H1 (cell line): ENCODE measurements at regions not wholly inside any gene's neighbourhood (a gene's known extent, or its start where the extent isn't known, plus 50 kb on each side); places are given as distances from the start of the nearest gene placed in this dataset.

Experiments
- CTCF ChIA-PET: fragments of 300-600 bp; sonication (Branson Sonifier 250); formaldehyde crosslinking; loops from one replicate; lab custom pipeline; 2021; ENCODE audit not compliant: partially characterized antibody; lab: Charles Lee
- POLR2A ChIA-PET: fragments of 300-600 bp; sonication (Branson Sonifier 250); formaldehyde crosslinking; loops from one replicate; lab custom pipeline; 2021; ENCODE audit warnings: inconsistent platforms; ENCODE audit not compliant: partially characterized antibody; lab: Charles Lee
- DNase-seq, 2 experiments: peaks; one replicate each; pipeline versions ENCODE4 v3.0.0 to v3.0.0-alpha.2; 2010 to 2022; ENCODE audit warnings: low spot score in 2 of 2, low read depth in 1 of 2, mixed read lengths in 1 of 2
- FAIRE-seq: peaks from 2 replicates; lab custom pipeline; 2011; peaks lifted over from hg19 to GRCh38; lab: Jason Lieb, UNC
- H2AFZ ChIP-seq: 2 replicates; pipeline ENCODE4 v1.8.1; 2012; ENCODE audit warnings: low read length, inconsistent platforms
- H2AK5ac ChIP-seq: 2 replicates; pipeline ENCODE4 v1.6.1; 2013; ENCODE audit warnings: low read depth, low read length
- H2BK120ac ChIP-seq: replicated peaks from 2 replicates; pipeline ENCODE3; 2013; ENCODE audit warnings: low read depth, low read length, inconsistent platforms
- H2BK12ac ChIP-seq: 2 replicates; pipeline ENCODE4 v1.6.1; 2013; ENCODE audit warnings: low read depth, low read length
- H2BK15ac ChIP-seq: 2 replicates; pipeline ENCODE4 v1.6.1; 2013; ENCODE audit warnings: low read length
- H2BK20ac ChIP-seq: 2 replicates; pipeline ENCODE4 v1.6.1; 2013; ENCODE audit warnings: low read length
- H2BK5ac ChIP-seq: 2 replicates; pipeline ENCODE4 v1.6.1; 2013; ENCODE audit warnings: low read depth, low read length
- H3K14ac ChIP-seq: 2 replicates; pipeline ENCODE4 v1.6.1; 2013; ENCODE audit warnings: inconsistent platforms; ENCODE audit not compliant: insufficient read length
- H3K18ac ChIP-seq: 2 replicates; pipeline ENCODE4 v1.6.1; 2013; ENCODE audit warnings: low read length; ENCODE audit errors: extremely low read depth
- H3K23ac ChIP-seq: 2 replicates; pipeline ENCODE4 v1.6.1; 2013; ENCODE audit warnings: inconsistent platforms; ENCODE audit not compliant: insufficient read length
- H3K23me2 ChIP-seq: 2 replicates; pipeline ENCODE4 v1.6.1; 2013; ENCODE audit warnings: low read depth, low read length
- H3K27ac ChIP-seq: 2 replicates; pipeline ENCODE4 v1.6.1; 2011; ENCODE audit warnings: low read depth, low read length, inconsistent platforms
- H3K27me3 ChIP-seq, 4 experiments: replicated peaks in 1 of 4; 1 replicate in 1 of 4; 2 replicates in 3 of 4; pipeline versions ENCODE4 v1.6.1 to v1.8.1; 2011 to 2013; ENCODE audit warnings: low read length in 3 of 4, mild to moderate bottlenecking in 3 of 4, inconsistent platforms in 2 of 4, mixed read lengths in 2 of 4, moderate library complexity in 1 of 4; ENCODE audit not compliant: control insufficient read depth in 3 of 4, insufficient read depth in 3 of 4; ENCODE audit errors: extremely low read depth in 1 of 4
- H3K36me3 ChIP-seq, 4 experiments: 2 replicates each; pipeline versions ENCODE4 v1.6.1 to v1.8.1; 2011 to 2013; ENCODE audit warnings: mild to moderate bottlenecking in 4 of 4, low read length in 3 of 4, moderate library complexity in 2 of 4, control low read depth in 1 of 4, inconsistent platforms in 1 of 4; ENCODE audit not compliant: insufficient read depth in 4 of 4, control insufficient read depth in 2 of 4
- H3K4ac ChIP-seq: replicated peaks from 2 replicates; pipeline ENCODE3; 2013; ENCODE audit warnings: low read length, low read depth, mixed read lengths, inconsistent platforms; ENCODE audit not compliant: insufficient read length
- H3K4me1 ChIP-seq, 4 experiments: replicated peaks in 1 of 4; 1 replicate in 1 of 4; 2 replicates in 3 of 4; pipeline versions ENCODE4 v1.6.1 to v1.8.1; 2011 to 2013; ENCODE audit warnings: low read length in 3 of 4, inconsistent platforms in 2 of 4, mixed read lengths in 1 of 4; ENCODE audit not compliant: insufficient read depth in 4 of 4, control insufficient read depth in 3 of 4
- H3K4me2 ChIP-seq, 2 experiments: 2 replicates each; pipeline versions ENCODE4 v1.6.1 to v1.8.1; 2011 to 2013; ENCODE audit warnings: low read depth in 2 of 2, low read length in 2 of 2, control low read depth in 1 of 2, inconsistent platforms in 1 of 2, mild to moderate bottlenecking in 1 of 2; ENCODE audit not compliant: insufficient read depth in 1 of 2
- H3K4me3 ChIP-seq, 4 experiments: fragments of 200-600, 300-600 bp in 1 of 4; sonication (generic), shearing (Covaris generic), sonication (Bioruptor Twin) in 1 of 4; 2 replicates each; pipeline versions ENCODE4 v1.5.1 to v1.8.1; 2011 to 2016; ENCODE audit warnings: low read length in 4 of 4, low read depth in 3 of 4, control low read depth in 2 of 4, inconsistent platforms in 2 of 4, mild to moderate bottlenecking in 2 of 4, mixed read lengths in 1 of 4, moderate library complexity in 1 of 4; ENCODE audit not compliant: insufficient read depth in 2 of 4; ENCODE audit errors: extremely low read depth in 1 of 4
- H3K56ac ChIP-seq: replicated peaks from 2 replicates; pipeline ENCODE3; 2013; ENCODE audit warnings: low read depth, mild to moderate bottlenecking, mixed read lengths, low read length, inconsistent platforms; ENCODE audit not compliant: insufficient read length
- H3K79me1 ChIP-seq: 2 replicates; pipeline ENCODE4 v1.6.1; 2013; ENCODE audit warnings: low read depth, low read length, control low read depth
- H3K79me2 ChIP-seq, 2 experiments: 2 replicates each; pipeline versions ENCODE4 v1.6.1 to v1.8.1; 2012 to 2013; ENCODE audit warnings: low read length in 2 of 2, mild to moderate bottlenecking in 2 of 2, inconsistent platforms in 1 of 2; ENCODE audit not compliant: insufficient read depth in 2 of 2, control insufficient read depth in 1 of 2
- H3K9ac ChIP-seq, 4 experiments: replicated peaks in 1 of 4; 1 replicate in 1 of 4; 2 replicates in 3 of 4; pipeline versions ENCODE4 v1.6.1 to v1.8.1; 2011 to 2013; ENCODE audit warnings: low read depth in 3 of 4, low read length in 3 of 4, control low read depth in 2 of 4, mild to moderate bottlenecking in 2 of 4, moderate library complexity in 2 of 4, inconsistent platforms in 1 of 4; ENCODE audit errors: extremely low read depth in 1 of 4
- H3K9me3 ChIP-seq, 2 experiments: 2 replicates each; pipeline versions ENCODE4 v1.6.1 to v1.8.1; 2012 to 2013; ENCODE audit warnings: mild to moderate bottlenecking in 2 of 2, moderate library complexity in 2 of 2, control low read depth in 1 of 2, inconsistent platforms in 1 of 2, low read depth in 1 of 2, low read length in 1 of 2, mixed read lengths in 1 of 2; ENCODE audit not compliant: insufficient read depth in 2 of 2
- H4K20me1 ChIP-seq, 2 experiments: replicated peaks in 1 of 2; 2 replicates each; pipeline versions ENCODE3 to v1.8.1; 2011 to 2013; ENCODE audit warnings: inconsistent platforms in 2 of 2, low read length in 2 of 2, mild to moderate bottlenecking in 1 of 2; ENCODE audit not compliant: insufficient read depth in 2 of 2, control insufficient read depth in 1 of 2
- H4K5ac ChIP-seq: 2 replicates; pipeline ENCODE4 v1.6.1; 2013; ENCODE audit warnings: low read length, low read depth, mixed read lengths, inconsistent platforms; ENCODE audit not compliant: insufficient read length
- H4K8ac ChIP-seq: 2 replicates; pipeline ENCODE4 v1.8.0; 2013; ENCODE audit warnings: mild to moderate bottlenecking, moderate library complexity, low read length, inconsistent platforms; ENCODE audit not compliant: insufficient read depth; ENCODE audit errors: extremely low read depth
- H4K91ac ChIP-seq: replicated peaks from 2 replicates; pipeline ENCODE3; 2013; ENCODE audit warnings: low read length, mixed read lengths, inconsistent platforms; ENCODE audit not compliant: insufficient read length
- BRCA1 ChIP-seq: IDR thresholded peaks from 2 replicates; pipeline ENCODE4 v1.6.1; 2012; ENCODE audit warnings: low read depth, low read length, improper control_type of control experiment
- EP300 ChIP-seq, 2 experiments: IDR thresholded peaks; 1 replicate in 1 of 2; 2 replicates in 1 of 2; pipeline ENCODE4 v1.6.1; 2011 to 2012; ENCODE audit warnings: low read depth in 2 of 2, low read length in 2 of 2, mild to moderate bottlenecking in 2 of 2, borderline replicate concordance in 1 of 2, inconsistent platforms in 1 of 2, moderate library complexity in 1 of 2
- FOSL1 ChIP-seq: IDR thresholded peaks from 2 replicates; pipeline ENCODE4 v1.6.1; 2011; ENCODE audit warnings: mild to moderate bottlenecking, low read depth, low read length, moderate library complexity; ENCODE audit not compliant: insufficient read depth
- RXRA ChIP-seq: IDR thresholded peaks from 2 replicates; pipeline ENCODE4 v1.6.1; 2011; ENCODE audit warnings: low read depth, mild to moderate bottlenecking, low read length, moderate library complexity; ENCODE audit not compliant: insufficient read depth
- SAP30 ChIP-seq: fragments of 300-600 bp; sonication (generic); IDR thresholded peaks from 2 replicates; pipeline ENCODE4 v1.7.1; 2012; ENCODE audit warnings: low read length, moderate library complexity, mild to moderate bottlenecking, inconsistent platforms; ENCODE audit not compliant: insufficient read depth, insufficient replicate concordance
- SUZ12 ChIP-seq: fragments of 200-600 bp; sonication (generic); IDR thresholded peaks from 2 replicates; pipeline ENCODE4 v1.6.1; 2012; ENCODE audit warnings: mild to moderate bottlenecking, inconsistent platforms, low read length, moderate library complexity, mixed read lengths
- YY1 ChIP-seq: IDR thresholded peaks from 2 replicates; pipeline ENCODE4 v1.6.1; 2011; ENCODE audit warnings: low read depth, mild to moderate bottlenecking, low read length
- WGBS, 2 experiments: shearing (Covaris generic) in 1 of 2; methylation state at CpG; one replicate each; pipeline versions ENCODE4 v1.1.6 to v1.1.7; 2013 to 2015; ENCODE audit warnings: low lambda C conversion rate in 2 of 2, mixed read lengths in 2 of 2, inconsistent platforms in 1 of 2, low coverage in 1 of 2, missing lambda C conversion rate in 1 of 2; ENCODE audit not compliant: insufficient replicate concordance in 2 of 2, insufficient coverage in 1 of 2, insufficient read length in 1 of 2; ENCODE audit errors: extremely low coverage in 1 of 2, missing lambda C conversion rate in 1 of 2; 5-methylcytosine and 5-hydroxymethylcytosine counted together

GRCh38 chr3:106809041-106809440 lies 568.2 kb upstream of the CCDC54 start:
- no peak overlapping the region for H2BK15ac ChIP-seq
- no peak overlapping the region for H3K18ac ChIP-seq
- H3K4ac ChIP-seq = no peak overlapping the region
- no peak overlapping the region for H3K4me2 ChIP-seq
- no peak overlapping the region for H3K14ac ChIP-seq
- POLR2A ChIA-PET = no interaction called here
- H3K79me1 ChIP-seq = no peaks in the 10 kb centered on the region
- DNase-seq = no peak
- H3K56ac ChIP-seq = no peak overlapping the region
- TF ChIP-seq SUZ12 (no peak), EP300 (IDR thresholded peaks at IDR 0.05; ENCODE audit: borderline replicate concordance in 1 of 2, low read depth in 2 of 2, low read length in 2 of 2) (no peak), FOSL1 (no peak), SAP30 (no peak), BRCA1 (no peak), YY1 (no peak), RXRA (no peak)
- TF ChIP-seq, all 59 proteins: peak for 0
- Histone ChIP-seq H2AFZ (no peak overlapping the region), H3K4me3 (no peak overlapping the region), H3K23ac (no peak overlapping the region), H3K23me2 (no peaks in the 10 kb centered on the region), H2BK12ac (no peak overlapping the region), H3K27ac (no peak overlapping the region), H2BK20ac (no peak overlapping the region), H3K36me3 (no peaks in the 10 kb centered on the region; a peak in 2 of 8 replicates), H3K4me1 (no peaks in the 10 kb centered on the region), H3K79me2 (no peaks in the 10 kb centered on the region), H3K9ac (no peak overlapping the region), H3K27me3 (no peaks in the 10 kb centered on the region), H4K5ac (no peak overlapping the region), H4K91ac (no peak overlapping the region), H2AK5ac (no peak overlapping the region), H2BK5ac (no peak overlapping the region), H3K9me3 (no peaks in the 10 kb centered on the region), H2BK120ac (no peak overlapping the region), H4K20me1 (no peaks in the 10 kb centered on the region), H4K8ac (no peak overlapping the region)
- no peak for FAIRE-seq
- WGBS, 2 experiments = 82% methylated on average over 3 of the region's 3 CpGs; no CpG with 5 or more reads in 1 of the 2 experiments
- CTCF ChIA-PET = no interaction called here
